GM12865 (cell line): ENCODE measurements at regions not wholly inside any gene's neighbourhood (a gene's known extent, or its start where the extent isn't known, plus 50 kb on each side); places are given as distances from the start of the nearest gene placed in this dataset.
"Not testable (repeated sequence)": the region's sequence is repeated elsewhere in the genome, so short reads cannot be mapped to it uniquely, and the experiment has no call there.

Experiments used
- DNase-seq: peaks from one replicate; pipeline ENCODE4 v3.0.0; 2010; ENCODE audit warnings: low read depth
- H3K4me3 ChIP-seq: 2 replicates; pipeline ENCODE4 v1.5.1; 2011; ENCODE audit warnings: mild to moderate bottlenecking, low read depth, low read length, control low read depth
- CTCF ChIP-seq: IDR thresholded peaks from 2 replicates; pipeline ENCODE4 v1.5.1; 2011; ENCODE audit warnings: low read length, control low read depth, low read depth, inconsistent platforms; ENCODE audit not compliant: insufficient read depth; ENCODE audit errors: missing control alignments

- DNase-seq, result no peak
- no peak overlapping the region for H3K4me3 ChIP-seq
- TF ChIP-seq CTCF, result no peak
These were observed 304.8 kb upstream of the DDI1 start for GRCh38 chr11:103731670-103732069.

DNA sequence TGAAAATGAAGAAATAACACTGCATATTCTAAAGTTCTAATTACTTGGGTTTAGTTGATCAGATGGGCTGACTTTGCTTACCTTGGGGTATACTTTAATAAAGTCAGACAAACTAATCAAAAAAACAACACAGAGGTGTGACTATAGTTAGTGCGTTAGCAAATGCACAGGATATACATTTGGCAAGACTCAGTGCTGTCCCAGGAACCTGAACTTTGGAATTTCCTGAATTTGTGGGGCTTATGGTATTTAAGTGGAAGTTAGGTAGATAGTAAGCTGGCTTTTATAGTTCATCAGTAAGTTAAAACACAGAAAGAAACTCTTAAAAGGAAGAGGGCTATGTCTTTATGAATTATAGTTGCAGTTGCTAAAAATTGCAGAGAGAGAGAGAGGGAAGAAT, 302.6 kb upstream of the DDI1 start:
- TF ChIP-seq CTCF, result no peak
- DNase-seq, result no peak

DNA sequence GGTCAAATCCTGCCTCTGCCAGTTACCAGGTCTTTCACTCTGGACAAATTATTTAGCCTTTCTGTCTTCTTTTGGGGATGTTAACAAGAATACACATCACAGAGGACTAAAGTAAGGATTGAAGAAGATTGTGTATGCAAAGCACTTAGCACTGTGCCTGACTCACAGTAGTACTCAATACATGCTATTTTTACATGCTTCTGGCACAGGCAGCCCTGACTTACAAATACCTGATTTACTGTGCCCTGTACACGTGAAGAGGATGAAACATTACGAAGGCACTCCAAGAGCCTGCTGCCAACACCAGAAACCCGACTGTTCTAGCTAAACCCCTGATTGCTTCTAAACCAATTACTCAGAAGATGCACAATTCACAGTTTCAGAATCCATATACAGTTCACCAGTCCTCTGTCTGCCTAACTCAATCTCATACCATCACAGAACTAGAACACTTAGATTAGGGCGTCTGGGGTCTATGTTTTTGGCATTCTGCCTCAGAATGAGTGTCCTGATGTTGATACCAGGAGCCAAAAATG, 300.9 kb upstream of the DDI1 start:
- no peak overlapping the region for H3K4me3 ChIP-seq
- DNase-seq, result no peak
- TF ChIP-seq CTCF, result no peak

More for the DNA sequence above, 302.6 kb upstream of the DDI1 start:
- no peak overlapping the region for H3K4me3 ChIP-seq

- no peak overlapping the region for H3K4me3 ChIP-seq
- TF ChIP-seq CTCF, result no peak
These were observed 300.0 kb upstream of the DDI1 start for GRCh38 chr11:103736315-103737036.

DNA sequence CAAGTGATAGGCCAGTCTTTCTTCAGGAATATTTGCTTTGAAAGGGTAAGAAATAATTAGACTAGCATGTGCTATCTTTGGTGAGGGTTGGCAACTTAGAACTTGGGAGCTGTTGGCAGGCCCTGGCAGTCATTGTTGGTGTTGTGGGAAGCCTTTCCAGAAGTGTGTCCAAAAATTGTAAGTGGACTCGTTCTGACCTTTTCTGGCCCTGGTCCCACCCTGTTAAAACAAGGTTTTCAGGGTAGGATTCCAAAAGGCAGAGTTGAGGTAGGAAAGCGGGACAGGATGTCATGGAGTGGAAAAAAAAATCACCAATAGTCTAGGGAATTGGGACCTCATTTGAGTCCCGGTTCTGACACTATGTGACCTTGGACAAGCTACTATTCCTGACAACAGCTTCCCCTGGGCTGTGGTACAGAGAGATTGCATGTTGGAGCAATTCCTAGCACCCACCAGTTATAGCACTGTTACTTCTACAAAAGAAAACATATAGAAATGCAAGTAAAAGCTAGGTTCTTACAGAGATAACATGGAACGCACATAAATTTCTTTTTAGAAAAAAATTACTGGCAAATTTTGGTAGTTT, 299.3 kb upstream of the DDI1 start:
- no peak overlapping the region for H3K4me3 ChIP-seq
- DNase-seq, result no peak
- no peak for TF ChIP-seq CTCF

More at GRCh38 chr11:103736315-103737036, 300.0 kb upstream of the DDI1 start:
- no peak for DNase-seq

- no peak for DNase-seq
- no peak overlapping the region for H3K4me3 ChIP-seq
- TF ChIP-seq CTCF, result no peak
These were observed 298.7 kb upstream of the DDI1 start for GRCh38 chr11:103737747-103738146.

DNA sequence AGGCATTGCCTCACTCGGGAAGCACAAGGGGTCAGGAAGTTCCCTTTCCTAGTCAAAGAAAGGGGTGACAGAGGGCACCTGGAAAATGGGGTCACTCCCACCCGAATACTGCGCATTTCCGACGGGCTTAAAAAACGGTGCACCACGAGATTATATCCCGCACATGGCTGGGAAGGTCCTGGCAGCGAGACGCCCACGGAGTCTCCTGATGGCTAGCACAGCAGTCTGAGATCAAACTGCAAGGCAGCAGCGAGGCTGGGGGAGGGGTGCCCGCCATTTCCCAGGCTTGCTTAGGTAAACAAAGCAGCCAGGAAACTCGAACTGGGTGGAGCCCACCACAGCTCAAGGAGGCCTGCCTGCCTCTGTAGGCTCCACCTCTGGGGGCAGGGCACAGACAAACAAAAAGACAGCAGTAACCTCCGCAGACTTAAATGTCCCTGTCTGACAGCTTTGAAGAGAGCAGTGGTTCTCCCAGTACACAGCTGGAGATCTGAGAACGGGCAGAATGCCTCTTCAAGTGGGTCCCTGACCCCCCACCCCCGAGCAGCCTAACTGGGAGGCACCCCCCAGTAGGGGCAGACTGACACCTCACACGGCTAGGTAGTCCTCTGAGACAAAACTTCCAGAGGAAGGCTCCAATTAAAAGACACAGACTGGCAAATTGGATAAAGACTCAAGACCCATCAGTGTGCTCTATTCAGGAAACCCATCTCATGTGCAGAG, 297.2 kb upstream of the DDI1 start:
- not testable (repeated sequence) for H3K4me3 ChIP-seq

More for the DNA sequence above, 297.2 kb upstream of the DDI1 start:
- not testable (repeated sequence) for DNase-seq
